ENCODE measurements at regions not wholly inside any gene's neighbourhood (a gene's known extent, or its start where the extent isn't known, plus 50 kb on each side); places are given as distances from the start of the nearest gene placed in this dataset.

DNA sequence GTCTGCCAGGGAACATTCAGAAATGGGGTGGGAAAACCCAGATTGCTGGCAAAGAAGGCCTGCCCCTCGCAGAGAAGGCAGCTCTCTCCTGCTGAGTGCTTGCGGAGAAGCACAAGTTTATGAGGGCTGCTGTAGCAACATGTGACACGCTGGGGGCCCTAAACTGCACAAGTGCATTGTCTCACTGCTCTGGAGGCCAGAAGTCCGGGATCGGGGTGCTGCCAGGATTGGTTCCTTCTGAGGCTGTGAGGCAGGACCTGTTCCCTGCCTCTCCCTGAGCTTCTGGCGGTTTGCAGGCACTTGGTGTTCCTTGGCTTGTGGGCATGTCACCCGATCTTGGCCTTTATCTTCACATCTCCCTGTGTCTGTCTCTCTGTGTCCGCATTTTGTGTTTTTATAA lies 75.6 kb upstream of the NEURL1B start:
- TF ChIP-seq, protein P1, sequence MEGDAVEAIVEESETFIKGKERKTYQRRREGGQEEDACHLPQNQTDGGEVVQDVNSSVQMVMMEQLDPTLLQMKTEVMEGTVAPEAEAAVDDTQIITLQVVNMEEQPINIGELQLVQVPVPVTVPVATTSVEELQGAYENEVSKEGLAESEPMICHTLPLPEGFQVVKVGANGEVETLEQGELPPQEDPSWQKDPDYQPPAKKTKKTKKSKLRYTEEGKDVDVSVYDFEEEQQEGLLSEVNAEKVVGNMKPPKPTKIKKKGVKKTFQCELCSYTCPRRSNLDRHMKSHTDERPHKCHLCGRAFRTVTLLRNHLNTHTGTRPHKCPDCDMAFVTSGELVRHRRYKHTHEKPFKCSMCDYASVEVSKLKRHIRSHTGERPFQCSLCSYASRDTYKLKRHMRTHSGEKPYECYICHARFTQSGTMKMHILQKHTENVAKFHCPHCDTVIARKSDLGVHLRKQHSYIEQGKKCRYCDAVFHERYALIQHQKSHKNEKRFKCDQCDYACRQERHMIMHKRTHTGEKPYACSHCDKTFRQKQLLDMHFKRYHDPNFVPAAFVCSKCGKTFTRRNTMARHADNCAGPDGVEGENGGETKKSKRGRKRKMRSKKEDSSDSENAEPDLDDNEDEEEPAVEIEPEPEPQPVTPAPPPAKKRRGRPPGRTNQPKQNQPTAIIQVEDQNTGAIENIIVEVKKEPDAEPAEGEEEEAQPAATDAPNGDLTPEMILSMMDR (IDR thresholded peaks at IDR 0.05) = no peak
- TF ChIP-seq POLR2A (IDR thresholded peaks at IDR 0.05) (no peak), EP300 (IDR thresholded peaks at IDR 0.05) (no peak), POLR2AphosphoS5 (IDR thresholded peaks at IDR 0.05) (no peak)
